Osteocyte (in vitro differentiated cells): ENCODE measurements at regions not wholly inside any gene's neighbourhood (a gene's known extent, or its start where the extent isn't known, plus 50 kb on each side); places are given as distances from the start of the nearest gene placed in this dataset.

Experiments
- DNase-seq: peaks from one replicate; pipeline ENCODE4 v3.0.0; 2021; ENCODE audit warnings: mixed read lengths; ENCODE audit not compliant: unreplicated experiment; ENCODE audit errors: extremely low spot score
- H3K27ac Mint-ChIP-seq: one replicate; pipeline ENCODE4 v1.8.0; 2021; ENCODE audit warnings: mild to moderate bottlenecking, mixed read lengths; ENCODE audit not compliant: unreplicated experiment
- H3K27me3 Mint-ChIP-seq: one replicate; pipeline ENCODE4 v1.8.0; 2021; ENCODE audit warnings: mixed read lengths; ENCODE audit not compliant: unreplicated experiment
- H3K36me3 Mint-ChIP-seq: one replicate; pipeline ENCODE4 v1.8.0; 2021; ENCODE audit warnings: mixed read lengths; ENCODE audit not compliant: unreplicated experiment
- H3K4me1 Mint-ChIP-seq: one replicate; pipeline ENCODE4 v1.8.0; 2021; ENCODE audit warnings: mixed read lengths; ENCODE audit not compliant: unreplicated experiment
- H3K4me3 Mint-ChIP-seq: one replicate; pipeline ENCODE4 v1.8.0; 2021; ENCODE audit warnings: mild to moderate bottlenecking, moderate library complexity, mixed read lengths; ENCODE audit not compliant: unreplicated experiment
- H3K9me3 Mint-ChIP-seq: one replicate; pipeline ENCODE4 v1.8.0; 2021; ENCODE audit warnings: mixed read lengths; ENCODE audit not compliant: unreplicated experiment
- TF ChIP-seq, protein P1 (sequence below): fragments of 200-600 bp; sonication (generic); IDR thresholded peaks from 2 replicates; pipeline ENCODE4 v1.5.0; 2021; ENCODE audit warnings: antibody characterized with exemption, mild to moderate bottlenecking, moderate library complexity

DNA sequence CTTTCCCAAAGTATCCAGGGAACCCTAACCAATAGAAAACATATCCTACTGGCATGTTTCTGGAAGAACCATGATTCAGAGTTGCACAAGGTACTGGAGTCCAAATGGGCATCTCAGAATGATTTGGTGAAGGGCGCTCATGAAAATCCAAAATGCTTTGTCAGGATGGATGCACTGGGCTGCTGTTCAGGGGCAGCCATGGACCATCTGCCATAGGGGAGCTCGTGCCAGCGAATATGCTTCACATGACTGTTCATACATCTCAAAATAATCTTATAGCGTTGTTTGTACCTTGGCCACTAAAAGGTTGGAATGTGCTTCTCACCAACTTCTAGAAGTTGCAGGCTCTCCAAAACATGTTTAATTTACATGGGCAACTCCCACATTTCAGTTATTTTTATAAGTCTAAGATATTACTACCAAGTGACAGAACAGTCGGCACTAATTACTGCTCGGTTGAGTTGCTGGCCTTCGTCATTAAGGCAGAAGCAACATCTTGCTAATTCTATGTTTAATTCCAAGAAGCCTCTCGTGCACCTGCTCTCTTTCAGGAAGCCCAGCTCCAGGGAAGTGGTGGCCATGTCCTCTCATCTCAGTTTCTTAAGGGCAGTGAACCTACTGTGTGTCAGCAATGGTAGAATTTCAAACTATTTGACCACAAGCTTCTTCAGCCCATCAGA is 1497.7 kb downstream of the TBC1D22A start:
- Mint-ChIP-seq H3K36me3 (no peaks in the 10 kb centered on the region), H3K27ac (no peak overlapping the region), H3K4me3 (no peak overlapping the region), H3K27me3 (peaks cover 33% of the 10 kb centered on the region), H3K9me3 (no peaks in the 10 kb centered on the region), H3K4me1 (no peaks in the 10 kb centered on the region)
- no peak for DNase-seq
- TF ChIP-seq, protein P1, sequence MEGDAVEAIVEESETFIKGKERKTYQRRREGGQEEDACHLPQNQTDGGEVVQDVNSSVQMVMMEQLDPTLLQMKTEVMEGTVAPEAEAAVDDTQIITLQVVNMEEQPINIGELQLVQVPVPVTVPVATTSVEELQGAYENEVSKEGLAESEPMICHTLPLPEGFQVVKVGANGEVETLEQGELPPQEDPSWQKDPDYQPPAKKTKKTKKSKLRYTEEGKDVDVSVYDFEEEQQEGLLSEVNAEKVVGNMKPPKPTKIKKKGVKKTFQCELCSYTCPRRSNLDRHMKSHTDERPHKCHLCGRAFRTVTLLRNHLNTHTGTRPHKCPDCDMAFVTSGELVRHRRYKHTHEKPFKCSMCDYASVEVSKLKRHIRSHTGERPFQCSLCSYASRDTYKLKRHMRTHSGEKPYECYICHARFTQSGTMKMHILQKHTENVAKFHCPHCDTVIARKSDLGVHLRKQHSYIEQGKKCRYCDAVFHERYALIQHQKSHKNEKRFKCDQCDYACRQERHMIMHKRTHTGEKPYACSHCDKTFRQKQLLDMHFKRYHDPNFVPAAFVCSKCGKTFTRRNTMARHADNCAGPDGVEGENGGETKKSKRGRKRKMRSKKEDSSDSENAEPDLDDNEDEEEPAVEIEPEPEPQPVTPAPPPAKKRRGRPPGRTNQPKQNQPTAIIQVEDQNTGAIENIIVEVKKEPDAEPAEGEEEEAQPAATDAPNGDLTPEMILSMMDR, result no peak

DNA sequence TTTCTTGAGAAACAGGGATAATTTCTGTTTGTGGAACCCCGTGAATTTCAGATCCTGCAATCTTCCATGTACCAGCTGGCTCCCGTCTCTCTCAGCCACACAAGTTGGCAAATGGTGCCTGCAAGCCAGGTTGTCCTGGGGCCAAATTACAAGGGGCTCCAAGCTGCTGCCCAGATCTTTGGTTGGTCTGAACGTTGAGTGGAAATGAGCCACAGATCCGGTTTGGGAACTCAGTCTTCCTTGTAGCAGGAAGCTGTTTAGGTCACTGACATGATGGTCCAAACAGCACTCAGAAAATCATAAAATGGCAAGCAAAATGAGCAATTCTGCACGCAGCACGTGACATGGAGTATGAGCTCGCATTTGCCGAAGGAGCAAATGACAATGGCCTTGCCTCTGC is 1496.4 kb downstream of the TBC1D22A start:
- no peak overlapping the region for H3K4me3 Mint-ChIP-seq
- no peaks in the 10 kb centered on the region for H3K36me3 Mint-ChIP-seq
- TF ChIP-seq, protein P1, result no peak
- no peak for DNase-seq
- peaks cover 44% of the 10 kb centered on the region for H3K27me3 Mint-ChIP-seq
- H3K27ac Mint-ChIP-seq, result no peak overlapping the region
- no peaks in the 10 kb centered on the region for H3K9me3 Mint-ChIP-seq
- H3K4me1 Mint-ChIP-seq, result no peaks in the 10 kb centered on the region

DNA sequence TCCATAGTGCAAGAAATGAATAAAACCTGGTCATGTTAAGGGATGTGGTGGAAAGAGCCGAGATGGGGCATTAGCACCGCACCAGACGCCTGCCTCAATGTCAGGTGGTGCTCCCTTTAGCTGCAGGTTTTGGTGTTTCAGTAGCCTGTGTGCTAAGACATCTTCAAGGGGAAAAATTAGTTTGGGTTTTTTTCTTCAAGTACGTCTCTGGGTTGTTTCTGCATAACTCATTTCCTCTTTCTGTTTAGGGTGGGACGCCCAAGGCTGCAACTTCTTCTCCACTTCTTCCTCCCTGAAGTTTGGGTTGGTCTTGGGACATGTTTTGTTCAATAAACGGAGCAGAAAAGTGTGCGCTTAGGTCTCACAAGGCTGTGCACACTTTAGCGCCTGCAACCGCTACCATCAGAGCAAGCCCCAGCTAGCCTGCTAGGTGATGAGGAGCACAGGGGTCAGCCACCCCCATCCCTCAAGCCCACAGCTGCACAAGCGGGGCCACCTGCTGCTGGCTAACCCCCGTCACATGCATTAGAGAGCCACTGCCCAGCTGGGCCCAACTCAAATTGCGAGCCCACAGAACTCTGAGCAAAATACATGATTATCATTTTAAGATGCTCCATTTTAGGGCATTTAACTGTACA is 1495.7 kb downstream of the TBC1D22A start:
- H3K27me3 Mint-ChIP-seq, result peaks cover 47% of the 10 kb centered on the region

DNA sequence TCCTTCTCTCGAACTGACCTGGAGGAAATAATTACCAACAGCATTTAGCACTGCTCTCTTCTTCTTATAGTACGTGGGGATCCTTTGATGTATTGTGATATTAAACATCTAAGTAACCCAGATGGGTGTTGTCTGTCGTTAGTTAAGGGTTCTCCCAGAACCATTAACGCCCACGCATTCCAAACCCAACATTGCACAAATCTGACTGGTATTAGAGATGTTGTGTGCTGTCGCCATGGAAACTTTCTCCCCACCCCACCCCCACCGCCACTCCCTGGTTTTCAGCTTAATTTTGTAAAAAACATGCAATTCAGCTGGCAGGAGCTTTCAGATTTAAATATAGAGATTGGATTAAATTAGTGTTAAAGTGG is 1495.2 kb downstream of the TBC1D22A start:
- Mint-ChIP-seq H3K4me1 (no peaks in the 10 kb centered on the region), H3K36me3 (no peaks in the 10 kb centered on the region), H3K9me3 (no peaks in the 10 kb centered on the region), H3K4me3 (no peak overlapping the region), H3K27me3 (peaks cover 47% of the 10 kb centered on the region), H3K27ac (no peak overlapping the region)
- TF ChIP-seq, protein P1, result no peak
- DNase-seq, result no peak

More for the DNA sequence above, 1495.7 kb downstream of the TBC1D22A start:
- Mint-ChIP-seq H3K9me3 (no peaks in the 10 kb centered on the region), H3K36me3 (no peaks in the 10 kb centered on the region), H3K4me3 (no peak overlapping the region), H3K27ac (no peak overlapping the region), H3K4me1 (no peaks in the 10 kb centered on the region)
- no peak for DNase-seq
- TF ChIP-seq, protein P1, result no peak

DNA sequence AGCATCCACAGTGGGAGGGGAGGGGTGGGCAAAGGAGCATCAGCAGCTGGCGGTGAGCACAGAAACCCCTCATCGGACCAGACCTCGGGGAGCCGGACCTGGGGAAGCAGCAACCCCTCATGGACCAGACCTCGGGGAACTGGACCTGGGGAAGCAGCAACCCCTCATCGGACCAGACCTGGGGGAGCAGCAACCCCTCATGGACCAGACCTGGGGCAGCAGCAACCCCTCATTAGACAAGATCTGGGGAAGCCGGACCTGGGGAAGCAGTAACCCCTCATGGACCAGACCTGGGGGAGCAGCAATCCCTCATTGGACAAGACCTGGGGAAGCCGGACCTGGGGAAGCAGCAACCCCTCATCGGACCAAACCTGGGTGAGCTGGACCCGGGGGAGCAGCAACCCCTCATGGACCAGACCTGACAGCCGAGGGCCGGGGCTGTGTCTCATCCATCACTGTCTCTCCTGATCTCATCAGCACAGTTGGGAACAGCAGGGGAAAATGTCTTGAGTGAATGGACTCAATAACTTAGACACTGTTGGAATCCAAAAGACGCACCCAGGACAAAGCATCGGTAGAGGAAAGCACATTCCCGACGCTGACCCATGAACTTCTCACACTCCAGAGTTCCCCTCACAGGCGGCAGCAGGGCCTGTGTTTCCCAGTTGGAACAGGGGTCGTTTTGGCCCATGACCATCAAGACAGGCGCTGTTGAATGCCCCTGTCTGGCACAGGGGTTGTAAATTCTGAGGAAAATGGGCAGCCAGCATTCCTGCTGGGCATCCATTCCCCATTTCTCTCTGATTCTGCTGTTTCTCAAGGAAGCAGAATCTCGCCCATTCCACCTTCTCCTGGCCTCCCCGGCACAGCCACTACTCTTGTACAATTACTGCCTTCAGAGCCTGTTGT is 1494.6 kb downstream of the TBC1D22A start:
- no peak for DNase-seq
- TF ChIP-seq, protein P1, result no peak
- Mint-ChIP-seq H3K4me1 (no peaks in the 10 kb centered on the region), H3K36me3 (no peaks in the 10 kb centered on the region), H3K4me3 (no peak overlapping the region), H3K27me3 (peaks cover 47% of the 10 kb centered on the region), H3K9me3 (no peaks in the 10 kb centered on the region), H3K27ac (no peak overlapping the region)
